ENCODE measurements at regions not wholly inside any gene's neighbourhood (a gene's known extent, or its start where the extent isn't known, plus 50 kb on each side); places are given as distances from the start of the nearest gene placed in this dataset.

GRCh38 chr10:110413903-110414547, 83.7 kb upstream of the DUSP5 start:
- no peak for DNase-seq (ENCODE audit: low read depth, low spot score)

- DNase-seq (ENCODE audit: low read depth, low spot score): peak; percentile 74
Measured at GRCh38 chr10:110414548-110415309, 83.0 kb upstream of the DUSP5 start.

- no peak for DNase-seq (ENCODE audit: low read depth, low spot score)
Measured at GRCh38 chr10:110415809-110416208, 81.9 kb upstream of the DUSP5 start.

- DNase-seq (ENCODE audit: low read depth, low spot score): no peak
Measured at GRCh38 chr10:110416776-110417711, 80.7 kb upstream of the DUSP5 start.

- DNase-seq (ENCODE audit: low read depth, low spot score): no peak
Measured at GRCh38 chr10:110418218-110418617, 79.5 kb upstream of the DUSP5 start.

- no peak for DNase-seq (ENCODE audit: low read depth, low spot score)
Measured at GRCh38 chr10:110419265-110419664, 78.4 kb upstream of the DUSP5 start.

- DNase-seq (ENCODE audit: low read depth, low spot score): no peak
Measured at GRCh38 chr10:110420401-110421193, 77.1 kb upstream of the DUSP5 start.

GRCh38 chr10:110421512-110422138, 76.1 kb upstream of the DUSP5 start:
- DNase-seq (ENCODE audit: low read depth, low spot score): no peak

GRCh38 chr10:110422548-110422947, 75.2 kb upstream of the DUSP5 start:
- no peak for DNase-seq (ENCODE audit: low read depth, low spot score)

GRCh38 chr10:110423650-110424049, 74.1 kb upstream of the DUSP5 start:
- no peak for DNase-seq (ENCODE audit: low read depth, low spot score)

GRCh38 chr10:110425684-110426293, 71.9 kb upstream of the DUSP5 start:
- peak; percentile 28 for DNase-seq (ENCODE audit: low read depth, low spot score)

GRCh38 chr10:110426294-110427181, 71.2 kb upstream of the DUSP5 start:
- no peak for DNase-seq (ENCODE audit: low read depth, low spot score)

GRCh38 chr10:110429301-110429700, 68.4 kb upstream of the DUSP5 start:
- DNase-seq (ENCODE audit: low read depth, low spot score): no peak

GRCh38 chr10:110430340-110431273, 67.1 kb upstream of the DUSP5 start:
- no peak for DNase-seq (ENCODE audit: low read depth, low spot score)

GRCh38 chr10:110431659-110432058, 66.0 kb upstream of the DUSP5 start:
- no peak for DNase-seq (ENCODE audit: low read depth, low spot score)

- no peak for DNase-seq (ENCODE audit: low read depth, low spot score)
Measured at GRCh38 chr10:110432084-110432483, 65.6 kb upstream of the DUSP5 start.

GRCh38 chr10:110432814-110433565, 64.7 kb upstream of the DUSP5 start:
- DNase-seq (ENCODE audit: low read depth, low spot score): no peak

GRCh38 chr10:110433740-110434139, 64.0 kb upstream of the DUSP5 start:
- DNase-seq (ENCODE audit: low read depth, low spot score): no peak
